Endothelial cell of umbilical vein (primary cell): ENCODE measurements at regions not wholly inside any gene's neighbourhood (a gene's known extent, or its start where the extent isn't known, plus 50 kb on each side); places are given as distances from the start of the nearest gene placed in this dataset.

ENCODE experiments used
- BruUV-seq: library from RNA; stranded (reverse); fragments of 400-500 nt; replicated peaks from 2 replicates; lab custom pipeline; 2021; lab: Mats Ljungman, UMichigan
- CTCF ChIA-PET: fragments of 300-600, 350-600 bp; sonication (Branson Sonifier 250); formaldehyde crosslinking; loops from one replicate; lab custom pipeline; 2021; ENCODE audit warnings: antibody characterized with exemption, inconsistent platforms; lab: Charles Lee
- POLR2A ChIA-PET: fragments of 300-600, 350-600 bp; sonication (Branson Sonifier 250); formaldehyde crosslinking; loops from one replicate; lab custom pipeline; 2021; ENCODE audit warnings: antibody characterized with exemption, inconsistent platforms; lab: Charles Lee
- DNase-seq: peaks from one replicate; pipeline ENCODE4 v3.0.0-alpha.2; 2011; ENCODE audit warnings: low read depth, low spot score
- FAIRE-seq: peaks from 2 replicates; lab custom pipeline; 2011; peaks lifted over from hg19 to GRCh38; lab: Jason Lieb, UNC
- H2AFZ ChIP-seq: 2 replicates; pipeline ENCODE4 v1.6.0; 2012; ENCODE audit warnings: low read depth, low read length, control low read depth, inconsistent platforms
- H3K27ac ChIP-seq: 2 replicates; pipeline ENCODE4 v1.5.1; 2011; ENCODE audit warnings: low read depth, mild to moderate bottlenecking, control low read depth, low read length, moderate library complexity; ENCODE audit not compliant: insufficient read depth
- H3K27me3 ChIP-seq, 2 experiments: 2 replicates each; pipeline versions ENCODE4 v1.6.0 to v1.6.1; 2011; ENCODE audit warnings: low read length in 2 of 2, mixed read lengths in 1 of 2; ENCODE audit not compliant: control insufficient read depth in 2 of 2, insufficient read depth in 2 of 2
- H3K36me3 ChIP-seq, 2 experiments: 2 replicates in 1 of 2; 3 replicates in 1 of 2; pipeline ENCODE4 v1.5.1; 2011; ENCODE audit warnings: low read length in 2 of 2, mild to moderate bottlenecking in 1 of 2, moderate library complexity in 1 of 2; ENCODE audit not compliant: control insufficient read depth in 2 of 2, insufficient read depth in 2 of 2; ENCODE audit errors: extremely low read depth in 1 of 2
- H3K4me1 ChIP-seq: 3 replicates; pipeline ENCODE4 v1.5.1; 2011; ENCODE audit warnings: mild to moderate bottlenecking, low read length; ENCODE audit not compliant: control insufficient read depth, insufficient read depth; ENCODE audit errors: extremely low read depth
- H3K4me2 ChIP-seq: 2 replicates; pipeline ENCODE4 v1.6.1; 2011; ENCODE audit warnings: low read length, control low read depth, mixed read lengths; ENCODE audit not compliant: insufficient read depth
- H3K4me3 ChIP-seq, 3 experiments: fragments of 200-600 bp in 1 of 3; sonication (generic), shearing (Covaris generic) in 1 of 3; replicated peaks in 1 of 3; 2 replicates each; pipeline ENCODE4 v1.5.1; 2011 to 2016; ENCODE audit warnings: control low read depth in 3 of 3, low read length in 3 of 3, mild to moderate bottlenecking in 2 of 3, inconsistent platforms in 1 of 3, low read depth in 1 of 3, moderate library complexity in 1 of 3; ENCODE audit not compliant: insufficient read depth in 1 of 3
- H3K79me2 ChIP-seq: 2 replicates; pipeline ENCODE4 v1.6.0; 2012; ENCODE audit warnings: low read length, inconsistent platforms; ENCODE audit not compliant: control insufficient read depth, insufficient read depth
- H3K9ac ChIP-seq: replicated peaks from 2 replicates; pipeline ENCODE3; 2011; ENCODE audit warnings: low read length, control low read depth; ENCODE audit not compliant: insufficient read depth; ENCODE audit errors: extremely low read depth
- H3K9me1 ChIP-seq: replicated peaks from 3 replicates; pipeline ENCODE4 v1.6.0; 2011; ENCODE audit warnings: mild to moderate bottlenecking, low read length; ENCODE audit not compliant: control insufficient read depth, insufficient read depth; ENCODE audit errors: extremely low read depth
- H3K9me3 ChIP-seq: replicated peaks from 2 replicates; pipeline ENCODE4 v1.5.1; 2012; ENCODE audit warnings: low read length, inconsistent platforms; ENCODE audit not compliant: control insufficient read depth, insufficient read depth
- H4K20me1 ChIP-seq: replicated peaks from 2 replicates; pipeline ENCODE3; 2011; ENCODE audit warnings: mild to moderate bottlenecking, low read length; ENCODE audit not compliant: control insufficient read depth, insufficient read depth; ENCODE audit errors: extremely low read depth
- CTCF ChIP-seq, 2 donors: IDR thresholded peaks; 1 replicate in 1 of 2; 2 replicates in 1 of 2; pipeline ENCODE4 v1.5.1; 2011; ENCODE audit warnings: low read length in 2 of 2, mild to moderate bottlenecking in 2 of 2, moderate library complexity in 2 of 2, control low read depth in 1 of 2, inconsistent platforms in 1 of 2, low read depth in 1 of 2; ENCODE audit not compliant: insufficient read depth in 1 of 2; ENCODE audit errors: extremely low read depth in 1 of 2
- EZH2 ChIP-seq: IDR thresholded peaks from 2 replicates; pipeline ENCODE4 v1.6.1; 2012; ENCODE audit warnings: borderline replicate concordance, low read depth, mild to moderate bottlenecking, moderate library complexity, low read length, inconsistent platforms; ENCODE audit not compliant: severe bottlenecking
- FOS ChIP-seq: IDR thresholded peaks from 2 replicates; pipeline ENCODE4 v1.6.1; 2011; ENCODE audit warnings: mild to moderate bottlenecking, low read length, moderate library complexity, borderline replicate concordance; ENCODE audit not compliant: insufficient read depth
- GATA2 ChIP-seq: IDR thresholded peaks from 2 replicates; pipeline ENCODE4 v1.7.0; 2011; ENCODE audit warnings: low read depth, mild to moderate bottlenecking, moderate library complexity, mixed read lengths, low read length; ENCODE audit not compliant: insufficient read length, insufficient read depth
- JUN ChIP-seq: IDR thresholded peaks from 2 replicates; pipeline ENCODE4 v1.6.1; 2011; ENCODE audit warnings: borderline replicate concordance, low read depth; ENCODE audit not compliant: insufficient read length, insufficient read depth
- MAX ChIP-seq: IDR thresholded peaks from 2 replicates; pipeline ENCODE4 v1.6.1; 2011; ENCODE audit not compliant: insufficient read depth, insufficient read length
- MYC ChIP-seq: IDR thresholded peaks from one replicate; pipeline ENCODE4 v1.6.1; 2011; ENCODE audit warnings: mild to moderate bottlenecking, low read depth, low read length
- POLR2A ChIP-seq: IDR thresholded peaks from 2 replicates; pipeline ENCODE4 v1.6.1; 2012; ENCODE audit warnings: low read depth, mild to moderate bottlenecking, control low read depth, low read length
- POLR2AphosphoS5 ChIP-seq: IDR thresholded peaks from 2 replicates; pipeline ENCODE4 v1.6.1; 2012; ENCODE audit warnings: low read depth, mild to moderate bottlenecking, control low read depth, low read length, moderate library complexity; ENCODE audit not compliant: insufficient read depth
- dilution Hi-C: fragments of 300-500 bp; cut with MboI; formaldehyde crosslinking; loops from one replicate; pipeline ENCODE4 v1.15.0; 2019; ENCODE audit warnings: low sequenced_read_pairs; ENCODE audit not compliant: extremely low pct_ligation_motif_present
- intact Hi-C: fragments of 100-400 bp; cut with micrococcal nuclease; formaldehyde crosslinking; loops from one replicate; pipeline ENCODE4 v1.10.0; 2022

- H3K4me2 ChIP-seq: no peak overlapping the region
- H3K9me1 ChIP-seq: no peaks in the 10 kb centered on the region
- POLR2A ChIA-PET: no interaction called here
- dilution Hi-C loops (no loop called here), intact Hi-C loops (no loop called here)
- no peaks in the 10 kb centered on the region for H3K36me3 ChIP-seq
- no peaks in the 10 kb centered on the region for H3K79me2 ChIP-seq
- no TSS peak for BruUV-seq
- DNase-seq: no peak
- no peak for FAIRE-seq
- H3K4me3 ChIP-seq: no peak overlapping the region
- H2AFZ ChIP-seq: no peak overlapping the region
- H3K27me3 ChIP-seq: peaks cover 0 to 2% of the 10 kb centered on the region in 2 experiments
- no peak overlapping the region for H3K9ac ChIP-seq
- no peaks in the 10 kb centered on the region for H4K20me1 ChIP-seq
- TF ChIP-seq MAX (no peak), FOS (no peak), POLR2A (no peak), EZH2 (no peak), POLR2AphosphoS5 (no peak), CTCF (IDR thresholded peaks at IDR 0.05; ENCODE audit: extremely low read depth in 1 of 2, insufficient read depth in 1 of 2, low read depth in 1 of 2, low read length in 2 of 2) (no peak), JUN (no peak), MYC (no peak), GATA2 (no peak)
- H3K4me1 ChIP-seq: no peaks in the 10 kb centered on the region
- no peaks in the 10 kb centered on the region for H3K9me3 ChIP-seq
- CTCF ChIA-PET: no interaction called here
- no peak overlapping the region for H3K27ac ChIP-seq
Observed at GRCh38 chr6:145547594-145548335, 187.6 kb downstream of the EPM2A start.
